GM18498 (cell line): ENCODE measurements at regions not wholly inside any gene's neighbourhood (a gene's known extent, or its start where the extent isn't known, plus 50 kb on each side); places are given as distances from the start of the nearest gene placed in this dataset.

Experiments
- ATAC-seq: cut with Tn5 transposase; IDR thresholded peaks from one replicate; pipeline ENCODE4 v1.9.1; 2021; ENCODE audit warnings: mild to moderate bottlenecking, moderate library complexity; ENCODE audit not compliant: unreplicated experiment

- no peak for ATAC-seq
Observed at GRCh38 chr1:101316799-101317198, 80.0 kb downstream of the S1PR1 start.

GRCh38 chr1:101317590-101317989 lies 80.8 kb downstream of the S1PR1 start:
- no peak for ATAC-seq

DNA sequence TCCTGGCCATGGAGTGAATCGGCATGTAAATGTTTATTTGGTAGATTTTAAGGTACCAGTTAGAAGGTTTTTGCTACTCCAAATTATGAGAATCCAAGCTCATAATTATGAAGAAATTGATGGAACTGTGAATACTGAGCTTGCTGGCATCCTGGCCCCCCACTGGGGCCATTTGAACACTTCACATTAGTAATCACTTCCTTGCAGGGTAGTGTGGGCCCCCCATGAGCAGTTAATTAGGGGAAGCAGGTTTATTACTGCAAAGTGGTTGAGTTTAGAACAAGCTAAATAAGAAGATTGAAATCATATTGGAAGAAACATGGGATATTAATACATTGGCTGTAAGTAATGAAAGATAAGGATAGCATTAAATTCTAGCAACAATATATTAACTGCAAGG lies 86.7 kb downstream of the S1PR1 start:
- no peak for ATAC-seq

GRCh38 chr1:101325144-101325543 lies 88.3 kb downstream of the S1PR1 start:
- ATAC-seq: no peak

DNA sequence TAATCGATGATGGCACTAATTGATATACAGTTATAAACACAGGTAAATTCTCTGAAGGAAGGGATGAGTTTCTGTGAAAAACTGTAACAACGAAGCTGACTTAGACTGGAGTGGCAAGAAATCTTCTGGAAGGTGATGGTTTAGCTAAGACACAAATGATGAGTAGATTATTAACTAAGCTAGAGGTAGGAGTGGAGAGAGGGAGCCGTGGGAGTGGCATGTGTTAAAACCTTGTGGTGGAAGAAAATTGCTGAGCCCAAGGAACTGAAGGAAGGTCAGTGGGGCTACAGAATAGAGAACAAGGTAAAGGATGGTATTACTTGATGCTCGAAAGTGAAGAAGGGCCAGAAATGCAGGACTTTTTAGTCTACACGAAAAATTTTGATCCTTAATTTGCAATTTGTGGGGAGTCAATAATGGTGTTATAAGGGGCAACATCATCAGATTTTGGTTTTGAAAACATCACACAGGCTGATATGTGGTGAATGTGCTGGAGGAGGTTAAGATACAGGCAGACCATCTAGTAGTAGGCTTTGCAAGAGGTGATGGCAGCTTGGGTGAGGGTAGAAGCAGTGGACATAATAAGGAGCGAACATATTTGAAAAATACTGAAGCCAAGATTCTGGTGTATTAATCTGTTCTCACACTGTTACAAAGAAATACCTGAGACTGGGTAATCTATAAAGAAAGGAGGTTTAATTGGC lies 93.8 kb downstream of the S1PR1 start:
- ATAC-seq: no peak

DNA sequence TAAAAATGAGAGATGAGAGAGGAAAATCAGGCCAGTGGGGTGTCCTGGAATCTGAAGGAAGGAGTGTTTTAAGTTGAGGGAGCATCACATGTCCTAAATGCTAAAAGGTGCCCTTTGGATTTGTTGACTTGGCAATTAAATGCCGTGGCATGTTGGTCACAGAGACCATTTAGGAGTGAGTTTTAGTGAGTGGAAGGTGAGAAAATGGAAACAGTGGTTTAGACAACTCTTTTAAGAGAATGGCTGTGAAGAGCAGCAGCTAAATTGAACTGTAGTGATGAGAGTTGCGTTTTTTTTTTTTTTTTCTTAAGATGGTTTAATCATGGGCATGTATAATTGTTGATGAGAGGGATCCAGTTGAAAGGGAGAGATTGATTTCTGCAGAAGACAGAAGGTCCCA lies 95.0 kb downstream of the S1PR1 start:
- ATAC-seq: no peak

GRCh38 chr1:101332633-101333032 lies 95.8 kb downstream of the S1PR1 start:
- ATAC-seq: no peak

DNA sequence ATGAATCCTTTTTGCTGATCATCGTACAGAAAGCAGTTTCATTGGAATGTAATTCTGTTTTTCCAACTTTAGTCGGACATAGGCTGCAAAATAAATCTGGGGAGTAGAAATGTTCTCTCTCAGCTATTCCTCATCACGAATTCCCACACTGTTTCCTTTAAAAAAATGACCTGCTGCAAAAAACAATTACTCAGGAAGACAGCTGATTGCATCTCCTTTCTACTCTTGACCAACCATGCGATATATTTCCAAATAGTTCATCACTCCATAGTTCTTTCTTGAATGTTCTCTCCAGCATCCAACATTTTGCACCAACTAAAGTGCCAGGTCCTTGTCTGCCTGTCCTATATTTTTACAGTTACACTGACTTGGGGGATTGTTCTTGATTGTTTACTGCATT lies 96.4 kb downstream of the S1PR1 start:
- no peak for ATAC-seq

DNA sequence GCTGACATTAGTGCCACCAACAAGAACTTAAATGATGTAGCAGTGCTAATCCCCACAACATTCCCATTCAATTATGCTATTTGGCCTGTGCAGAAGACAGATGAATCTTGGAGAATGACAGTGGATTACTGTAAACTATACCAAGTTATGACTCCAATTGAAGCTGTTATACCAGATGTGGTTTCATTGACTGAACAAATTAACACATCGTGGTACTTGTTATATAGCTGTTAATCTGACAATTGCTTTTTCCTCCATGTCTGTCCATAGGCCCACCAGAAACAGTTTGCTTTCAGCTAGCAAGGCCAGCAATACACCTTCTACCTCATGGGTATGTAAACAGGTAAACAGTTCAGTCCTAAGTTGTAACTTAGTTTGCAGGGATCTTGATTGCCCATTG lies 101.1 kb downstream of the S1PR1 start:
- no peak for ATAC-seq

DNA sequence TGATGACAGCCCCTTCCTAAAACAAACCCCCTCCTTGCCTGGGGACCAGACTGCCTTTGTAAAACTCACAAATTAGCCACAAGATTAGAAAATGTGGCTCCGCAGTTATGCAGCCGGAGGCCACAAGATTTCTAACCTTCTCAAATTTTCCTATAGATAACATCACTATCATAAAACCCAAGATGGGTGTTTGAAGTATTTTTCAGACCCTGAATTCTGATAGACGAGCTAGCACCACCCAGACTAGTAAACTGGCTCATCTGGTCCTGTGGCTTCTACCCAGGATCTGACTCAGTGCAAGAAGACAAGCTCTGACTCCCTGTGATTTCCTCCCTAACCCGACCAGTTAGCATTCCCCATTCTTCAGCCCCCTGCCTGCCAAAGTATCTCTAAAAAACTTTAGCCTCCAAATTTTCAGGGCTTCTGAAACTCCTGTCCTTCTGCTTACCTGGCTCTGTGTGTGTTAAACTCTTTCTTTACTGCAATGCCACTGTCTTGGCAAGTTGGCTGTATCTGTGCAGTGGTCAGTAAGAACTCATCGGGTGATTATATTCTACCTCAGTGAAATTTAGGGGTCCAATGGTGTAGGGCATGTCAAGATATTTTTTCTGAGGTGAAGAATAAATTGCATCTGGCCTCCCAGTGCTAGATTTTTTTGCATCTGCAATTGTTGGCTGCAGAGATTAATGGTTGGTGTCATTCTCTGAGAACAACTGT lies 102.1 kb downstream of the S1PR1 start:
- no peak for ATAC-seq

DNA sequence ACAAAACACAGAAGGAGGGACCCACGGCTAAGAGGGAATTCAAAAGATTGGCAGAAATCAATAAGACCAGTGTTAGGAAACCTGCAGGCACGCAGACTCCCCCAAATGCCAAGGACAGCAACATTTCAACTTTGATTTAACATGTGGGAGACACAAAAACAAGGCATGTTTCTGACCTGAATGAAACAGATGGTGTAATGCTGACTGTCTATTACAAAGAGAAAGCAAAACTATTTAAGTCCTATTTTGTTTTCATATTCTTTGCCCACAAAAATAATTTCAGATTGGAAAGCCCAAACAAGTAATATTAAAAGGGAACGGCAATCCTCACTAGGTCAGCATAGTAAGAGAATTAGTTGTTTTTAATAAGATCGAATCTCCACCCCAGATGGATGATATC lies 107.9 kb downstream of the S1PR1 start:
- ATAC-seq: peak; percentile 57

- ATAC-seq: no peak
Observed at GRCh38 chr1:101346419-101346818, 109.6 kb downstream of the S1PR1 start.

- no peak for ATAC-seq
Observed at GRCh38 chr1:101356013-101356412, 119.2 kb downstream of the S1PR1 start.

- ATAC-seq: peak; percentile 43
Observed at GRCh38 chr1:101356604-101357443, 120.0 kb downstream of the S1PR1 start.

- peak; percentile 98 for ATAC-seq
Observed at GRCh38 chr1:101357444-101357986, 120.7 kb downstream of the S1PR1 start.

DNA sequence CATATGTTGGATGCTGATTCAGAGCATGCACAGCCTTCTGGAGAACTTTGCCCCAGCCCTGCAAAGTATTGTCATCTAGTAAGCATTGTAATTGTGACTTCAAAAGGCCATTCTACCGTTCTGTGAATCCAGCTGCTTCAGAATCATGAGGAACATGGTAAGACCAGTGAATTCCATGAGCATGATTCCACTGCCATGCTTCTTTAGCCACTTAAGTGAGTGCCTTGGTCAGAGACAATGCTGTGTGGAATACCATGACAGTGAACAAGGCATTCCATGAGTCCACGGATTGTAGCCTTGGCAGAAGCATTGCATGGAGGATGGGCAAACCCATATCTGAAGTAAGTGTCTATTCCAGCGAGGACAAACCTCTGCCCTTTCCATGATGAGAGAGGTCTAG lies 123.7 kb downstream of the S1PR1 start:
- ATAC-seq: no peak

DNA sequence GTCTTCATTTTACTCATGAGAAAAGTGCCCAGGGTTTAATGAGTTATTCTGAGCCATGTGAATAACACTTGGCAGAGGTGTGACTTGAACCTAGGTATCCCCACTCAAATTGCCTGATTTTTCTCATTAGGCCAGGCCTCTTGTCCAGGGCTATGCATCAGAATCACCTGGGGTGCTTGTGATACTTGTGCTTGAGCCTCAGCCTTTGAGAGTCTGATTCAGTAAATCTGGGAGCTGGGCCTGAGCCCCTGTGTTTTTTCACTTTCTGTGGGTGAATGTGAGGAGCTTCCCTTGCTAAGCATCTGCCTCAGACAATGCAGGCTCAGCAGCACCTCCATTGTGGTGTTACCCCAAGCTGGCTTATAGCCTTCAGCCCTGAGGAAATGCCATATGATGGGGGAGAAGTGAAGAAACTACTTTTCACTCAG lies 127.1 kb downstream of the S1PR1 start:
- peak; percentile 47 for ATAC-seq

DNA sequence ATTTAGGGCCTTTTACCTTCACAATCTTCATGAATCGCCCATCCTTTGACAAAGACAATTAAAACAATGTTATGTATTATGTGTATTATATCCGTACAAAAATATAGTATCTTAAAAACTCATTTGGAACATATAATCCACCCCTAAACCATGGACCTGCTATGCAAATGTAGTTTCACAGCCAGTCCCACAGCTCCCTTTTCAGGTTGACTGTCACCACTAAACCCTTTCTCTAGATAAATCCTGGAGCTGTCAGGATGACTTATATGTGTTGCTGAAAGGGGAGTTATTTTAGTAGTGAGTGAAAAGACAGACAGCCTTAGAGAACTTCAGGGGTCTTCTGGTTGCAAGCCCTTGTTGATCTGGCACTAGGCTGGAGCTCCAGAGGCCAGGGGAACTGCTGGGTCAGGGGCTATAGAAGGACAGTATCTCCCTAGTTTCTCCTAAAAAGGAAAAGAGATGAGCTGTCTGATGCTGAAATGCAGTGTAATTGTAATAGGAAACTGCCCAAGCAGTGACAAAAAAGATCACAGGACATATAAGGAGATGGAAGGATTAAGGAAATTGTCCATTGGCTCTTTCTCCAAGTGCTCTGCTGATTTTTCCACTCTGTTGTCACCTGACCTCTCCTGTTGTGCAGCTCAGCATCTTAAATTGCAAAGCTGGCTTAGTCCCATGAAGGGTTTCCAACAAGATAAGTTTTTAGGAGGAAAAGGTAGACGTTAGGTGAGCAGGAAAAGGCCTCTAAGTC lies 127.7 kb downstream of the S1PR1 start:
- ATAC-seq: peak; percentile 55

- ATAC-seq: no peak
Observed at GRCh38 chr1:101365186-101365585, 128.4 kb downstream of the S1PR1 start.

DNA sequence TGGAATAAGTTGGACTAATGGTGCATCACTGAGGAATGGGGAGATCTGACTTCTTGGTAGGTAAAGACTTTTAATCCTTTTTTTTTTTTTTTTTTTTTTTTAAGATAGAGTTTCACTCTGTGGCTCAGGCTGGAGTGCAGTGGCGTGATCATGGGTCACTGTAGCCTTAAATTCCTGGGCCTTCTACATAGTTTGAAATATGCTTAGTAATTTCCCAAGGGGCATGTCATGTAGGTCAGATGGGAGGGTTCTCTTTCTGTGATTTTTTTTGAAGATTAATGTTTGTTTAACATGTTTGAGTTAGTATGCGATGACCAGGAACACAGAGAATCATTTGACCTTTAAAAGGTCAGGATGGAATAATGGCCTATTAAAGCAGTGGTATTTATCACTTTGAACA lies 129.1 kb downstream of the S1PR1 start:
- ATAC-seq: no peak
